ENCODE measurements at regions not wholly inside any gene's neighbourhood (a gene's known extent, or its start where the extent isn't known, plus 50 kb on each side); places are given as distances from the start of the nearest gene placed in this dataset.

- TF ChIP-seq CTCF (IDR thresholded peaks at IDR 0.05): no peak
- no peak for TF ChIP-seq POLR2A (IDR thresholded peaks at IDR 0.05)
- Histone ChIP-seq H3K4me3 (no peak overlapping the region), H3K9me3 (no peaks in the 10 kb centered on the region), H3K27ac (no peak overlapping the region), H3K4me1 (no peaks in the 10 kb centered on the region), H3K27me3 (no peaks in the 10 kb centered on the region), H3K36me3 (no peaks in the 10 kb centered on the region)
- no peak for DNase-seq
- intact Hi-C loops (cut with DNase I): no loop called here
- 51 to 76% methylated on average over 2 of the region's 2 CpGs for WGBS, 2 donors
Observed at GRCh38 chr9:28848671-28849070, 1275.4 kb upstream of the C9orf72 start.

- no peak for TF ChIP-seq CTCF (IDR thresholded peaks at IDR 0.05)
- no peak for TF ChIP-seq POLR2A (IDR thresholded peaks at IDR 0.05)
- WGBS, 2 donors: 36 to 57% methylated on average over 4 of the region's 4 CpGs
- Histone ChIP-seq H3K9me3 (no peaks in the 10 kb centered on the region), H3K4me3 (no peak overlapping the region), H3K27me3 (no peaks in the 10 kb centered on the region), H3K4me1 (no peaks in the 10 kb centered on the region), H3K36me3 (no peaks in the 10 kb centered on the region), H3K27ac (no peak overlapping the region)
- no peak for DNase-seq
- intact Hi-C loops (cut with DNase I): no loop called here
Observed at GRCh38 chr9:28853477-28853876, 1280.2 kb upstream of the C9orf72 start.

GRCh38 chr9:28866951-28867350 is 1293.7 kb upstream of the C9orf72 start:
- intact Hi-C loops (cut with DNase I): no loop called here
- TF ChIP-seq POLR2A (IDR thresholded peaks at IDR 0.05): no peak
- H3K36me3 ChIP-seq: no peaks in the 10 kb centered on the region
- no peak for DNase-seq
- no peaks in the 10 kb centered on the region for H3K9me3 ChIP-seq
- H3K4me1 ChIP-seq: no peaks in the 10 kb centered on the region
- H3K27me3 ChIP-seq: no peaks in the 10 kb centered on the region
- H3K4me3 ChIP-seq: no peak overlapping the region
- no peak overlapping the region for H3K27ac ChIP-seq

GRCh38 chr9:28868228-28868990 is 1295.1 kb upstream of the C9orf72 start:
- no peak for TF ChIP-seq POLR2A (IDR thresholded peaks at IDR 0.05)
- TF ChIP-seq CTCF (IDR thresholded peaks at IDR 0.05): no peak
- Histone ChIP-seq H3K27ac (no peak overlapping the region), H3K4me1 (no peaks in the 10 kb centered on the region), H3K36me3 (no peaks in the 10 kb centered on the region), H3K4me3 (no peak overlapping the region), H3K9me3 (no peaks in the 10 kb centered on the region), H3K27me3 (no peaks in the 10 kb centered on the region)
- 64 to 78% methylated on average over 2 of the region's 2 CpGs for WGBS, 2 donors
- no peak for DNase-seq
- intact Hi-C loops (cut with DNase I): no loop called here

GRCh38 chr9:28882529-28882928 is 1309.2 kb upstream of the C9orf72 start:
- DNase-seq: no peak
- no peaks in the 10 kb centered on the region for H3K36me3 ChIP-seq
- H3K27ac ChIP-seq: no peak overlapping the region
- 4 to 16% methylated on average over 1 of the region's 1 CpG for WGBS, 2 donors
- intact Hi-C loops (cut with DNase I): no loop called here
- H3K9me3 ChIP-seq: no peaks in the 10 kb centered on the region
- no peaks in the 10 kb centered on the region for H3K4me1 ChIP-seq
- H3K27me3 ChIP-seq: no peaks in the 10 kb centered on the region
- TF ChIP-seq POLR2A (IDR thresholded peaks at IDR 0.05): no peak
- TF ChIP-seq CTCF (IDR thresholded peaks at IDR 0.05): no peak
- no peak overlapping the region for H3K4me3 ChIP-seq

GRCh38 chr9:28883234-28883633 is 1310.0 kb upstream of the C9orf72 start:
- intact Hi-C loops (cut with DNase I): no loop called here

More at GRCh38 chr9:28883234-28883633, 1310.0 kb upstream of the C9orf72 start:
- Histone ChIP-seq H3K27me3 (no peaks in the 10 kb centered on the region), H3K36me3 (no peaks in the 10 kb centered on the region), H3K4me1 (no peaks in the 10 kb centered on the region), H3K9me3 (no peaks in the 10 kb centered on the region), H3K27ac (no peak overlapping the region), H3K4me3 (no peak overlapping the region)
- 33 to 45% methylated on average over 5 of the region's 5 CpGs for WGBS, 2 donors
- DNase-seq: no peak
- TF ChIP-seq POLR2A (IDR thresholded peaks at IDR 0.05) (no peak), CTCF (IDR thresholded peaks at IDR 0.05) (no peak)
